ENCODE measurements at regions not wholly inside any gene's neighbourhood (a gene's known extent, or its start where the extent isn't known, plus 50 kb on each side); places are given as distances from the start of the nearest gene placed in this dataset.

DNA sequence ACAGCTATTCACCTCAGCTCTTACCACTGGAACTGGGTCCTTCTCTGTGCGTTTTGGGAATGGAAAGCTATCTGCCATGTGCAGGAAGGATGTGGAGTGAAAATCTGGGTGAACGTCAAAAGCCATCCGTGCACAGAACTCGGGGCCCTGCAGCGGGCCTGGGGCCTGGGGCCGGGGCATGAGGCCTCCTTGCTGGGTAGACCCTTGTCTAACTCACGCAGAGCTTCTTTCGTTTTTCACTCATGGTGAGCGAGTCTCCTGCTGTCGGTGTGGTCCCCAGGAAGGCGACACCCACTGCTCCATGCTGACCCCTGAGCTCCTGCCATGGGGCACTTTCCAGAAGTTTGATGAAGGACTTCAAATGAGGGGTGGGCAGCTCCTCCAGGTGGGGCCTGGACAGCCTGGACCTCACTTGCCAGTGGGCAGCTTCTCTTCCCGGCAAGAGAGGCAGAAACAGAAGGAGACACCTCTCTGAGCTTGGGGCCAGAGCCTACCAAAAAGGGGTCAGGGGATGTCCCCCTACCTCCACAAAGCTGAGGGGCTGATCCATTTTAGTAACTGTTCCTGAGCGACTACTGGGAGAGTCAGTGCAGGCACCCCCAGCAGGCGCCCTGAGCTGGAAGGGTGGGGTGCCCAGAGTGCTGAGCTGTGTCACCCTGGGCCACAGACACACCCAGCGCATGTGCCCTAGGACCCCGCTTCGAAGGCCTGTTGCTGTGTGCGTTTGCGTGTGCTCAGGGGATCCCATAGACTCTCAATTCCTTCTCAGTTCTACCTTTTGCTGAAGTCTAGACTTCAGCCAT lies 117.7 kb upstream of the HDAC4 start:
- no peaks in the 10 kb centered on the region for H3K36me3 ChIP-seq (ENCODE audit: control insufficient read depth in 2 of 2, insufficient read depth in 1 of 2, low read length in 2 of 2)
- ChIA-PET POLR2A (no interaction called here), CTCF (interaction anchor here (1.1 kb wide), 1 partner anchor 22 kb away, joined by 3 read pairs; no protein-coding TSS in a partner anchor)
- no peak overlapping the region for H3K27ac ChIP-seq (ENCODE audit: extremely low read depth, low read depth, low read length)
- no peak for TF ChIP-seq ZNF350 (tag by site-specific recombination; IDR thresholded peaks at IDR 0.05)
- TF ChIP-seq, protein P1, sequence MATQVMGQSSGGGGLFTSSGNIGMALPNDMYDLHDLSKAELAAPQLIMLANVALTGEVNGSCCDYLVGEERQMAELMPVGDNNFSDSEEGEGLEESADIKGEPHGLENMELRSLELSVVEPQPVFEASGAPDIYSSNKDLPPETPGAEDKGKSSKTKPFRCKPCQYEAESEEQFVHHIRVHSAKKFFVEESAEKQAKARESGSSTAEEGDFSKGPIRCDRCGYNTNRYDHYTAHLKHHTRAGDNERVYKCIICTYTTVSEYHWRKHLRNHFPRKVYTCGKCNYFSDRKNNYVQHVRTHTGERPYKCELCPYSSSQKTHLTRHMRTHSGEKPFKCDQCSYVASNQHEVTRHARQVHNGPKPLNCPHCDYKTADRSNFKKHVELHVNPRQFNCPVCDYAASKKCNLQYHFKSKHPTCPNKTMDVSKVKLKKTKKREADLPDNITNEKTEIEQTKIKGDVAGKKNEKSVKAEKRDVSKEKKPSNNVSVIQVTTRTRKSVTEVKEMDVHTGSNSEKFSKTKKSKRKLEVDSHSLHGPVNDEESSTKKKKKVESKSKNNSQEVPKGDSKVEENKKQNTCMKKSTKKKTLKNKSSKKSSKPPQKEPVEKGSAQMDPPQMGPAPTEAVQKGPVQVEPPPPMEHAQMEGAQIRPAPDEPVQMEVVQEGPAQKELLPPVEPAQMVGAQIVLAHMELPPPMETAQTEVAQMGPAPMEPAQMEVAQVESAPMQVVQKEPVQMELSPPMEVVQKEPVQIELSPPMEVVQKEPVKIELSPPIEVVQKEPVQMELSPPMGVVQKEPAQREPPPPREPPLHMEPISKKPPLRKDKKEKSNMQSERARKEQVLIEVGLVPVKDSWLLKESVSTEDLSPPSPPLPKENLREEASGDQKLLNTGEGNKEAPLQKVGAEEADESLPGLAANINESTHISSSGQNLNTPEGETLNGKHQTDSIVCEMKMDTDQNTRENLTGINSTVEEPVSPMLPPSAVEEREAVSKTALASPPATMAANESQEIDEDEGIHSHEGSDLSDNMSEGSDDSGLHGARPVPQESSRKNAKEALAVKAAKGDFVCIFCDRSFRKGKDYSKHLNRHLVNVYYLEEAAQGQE (tag by site-specific recombination; IDR thresholded peaks at IDR 0.05) = no peak
- no peak for TF ChIP-seq ZNF394 (tag by site-specific recombination; IDR thresholded peaks at IDR 0.05; ENCODE audit: borderline replicate concordance)
- no peak for TF ChIP-seq HOXA7 (CRISPR knock-in tag; IDR thresholded peaks at IDR 0.05; ENCODE audit: borderline replicate concordance)
- TF ChIP-seq ZNF266 (tag by site-specific recombination; IDR thresholded peaks at IDR 0.05; ENCODE audit: low read depth) = no peak
- no peak for TF ChIP-seq EGR2 (tag by site-specific recombination; IDR thresholded peaks at IDR 0.05; ENCODE audit: low read depth)
- TF ChIP-seq, protein P2, sequence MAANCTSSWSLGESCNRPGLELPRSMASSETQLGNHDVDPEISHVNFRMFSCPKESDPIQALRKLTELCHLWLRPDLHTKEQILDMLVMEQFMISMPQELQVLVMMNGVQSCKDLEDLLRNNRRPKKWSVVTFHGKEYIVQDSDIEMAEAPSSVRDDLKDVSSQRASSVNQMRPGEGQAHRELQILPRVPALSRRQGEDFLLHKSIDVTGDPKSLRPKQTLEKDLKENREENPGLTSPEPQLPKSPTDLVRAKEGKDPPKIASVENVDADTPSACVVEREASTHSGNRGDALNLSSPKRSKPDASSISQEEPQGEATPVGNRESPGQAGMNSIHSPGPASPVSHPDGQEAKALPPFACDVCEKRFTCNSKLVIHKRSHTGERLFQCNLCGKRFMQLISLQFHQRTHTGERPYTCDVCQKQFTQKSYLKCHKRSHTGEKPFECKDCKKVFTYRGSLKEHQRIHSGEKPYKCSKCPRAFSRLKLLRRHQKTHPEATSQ (tag by site-specific recombination; IDR thresholded peaks at IDR 0.05) = no peak
- TF ChIP-seq ZNF548 (tag by site-specific recombination; IDR thresholded peaks at IDR 0.05) = no peak
- TF ChIP-seq ZNF664 (tag by site-specific recombination; IDR thresholded peaks at IDR 0.05) = no peak
- TF ChIP-seq, protein P3, sequence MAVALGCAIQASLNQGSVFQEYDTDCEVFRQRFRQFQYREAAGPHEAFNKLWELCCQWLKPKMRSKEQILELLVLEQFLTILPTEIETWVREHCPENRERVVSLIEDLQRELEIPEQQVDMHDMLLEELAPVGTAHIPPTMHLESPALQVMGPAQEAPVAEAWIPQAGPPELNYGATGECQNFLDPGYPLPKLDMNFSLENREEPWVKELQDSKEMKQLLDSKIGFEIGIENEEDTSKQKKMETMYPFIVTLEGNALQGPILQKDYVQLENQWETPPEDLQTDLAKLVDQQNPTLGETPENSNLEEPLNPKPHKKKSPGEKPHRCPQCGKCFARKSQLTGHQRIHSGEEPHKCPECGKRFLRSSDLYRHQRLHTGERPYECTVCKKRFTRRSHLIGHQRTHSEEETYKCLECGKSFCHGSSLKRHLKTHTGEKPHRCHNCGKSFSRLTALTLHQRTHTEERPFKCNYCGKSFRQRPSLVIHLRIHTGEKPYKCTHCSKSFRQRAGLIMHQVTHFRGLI (tag by site-specific recombination; IDR thresholded peaks at IDR 0.05) = no peak
- TF ChIP-seq ZBTB7A (tag by site-specific recombination; IDR thresholded peaks at IDR 0.05; ENCODE audit: low read depth) = no peak
- TF ChIP-seq ZNF404 (tag by site-specific recombination; IDR thresholded peaks at IDR 0.05) = no peak
- H3K4me3 ChIP-seq (ENCODE audit: low read depth, low read length) = no peak overlapping the region
- no peaks in the 10 kb centered on the region for H3K9me3 ChIP-seq (ENCODE audit: control insufficient read depth, insufficient read depth, low read depth, low read length)
- 0 out of 2 replicates have a peak, but pooled peaks cover 3% of the 10 kb centered on the region for H3K4me1 ChIP-seq (ENCODE audit: control insufficient read depth, insufficient read depth, low read length)

DNA sequence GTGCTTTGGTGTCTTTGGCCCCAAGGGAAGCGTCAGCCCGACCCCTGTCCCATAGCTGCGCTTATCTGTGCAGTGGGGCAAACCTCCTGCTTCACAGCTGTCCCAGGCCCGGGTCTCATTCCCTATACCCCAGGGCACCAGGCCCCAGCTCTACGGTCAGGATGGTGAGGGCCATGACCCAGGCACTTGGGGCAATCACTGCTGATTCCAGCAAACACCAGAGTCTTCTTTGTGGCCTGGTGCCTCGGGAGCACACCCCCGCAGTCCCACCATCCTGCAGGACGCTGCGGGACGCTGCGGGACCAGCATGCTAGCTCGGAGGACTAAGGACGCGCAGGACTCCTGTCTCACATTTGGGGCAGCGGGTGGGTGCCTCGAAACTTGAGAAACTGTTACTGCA lies 116.9 kb upstream of the HDAC4 start:
- TF ChIP-seq TCF7L2 (IDR thresholded peaks at IDR 0.05; ENCODE audit: borderline replicate concordance, low read depth, low read length) (no peak), ZNF548 (tag by site-specific recombination; IDR thresholded peaks at IDR 0.05) (no peak), RBAK (tag by site-specific recombination; IDR thresholded peaks at IDR 0.05) (no peak), ZNF350 (tag by site-specific recombination; IDR thresholded peaks at IDR 0.05) (no peak), ZNF776 (tag by site-specific recombination; IDR thresholded peaks at IDR 0.05; ENCODE audit: borderline replicate concordance) (no peak), ZNF404 (tag by site-specific recombination; IDR thresholded peaks at IDR 0.05) (no peak)
- no peaks in the 10 kb centered on the region for H3K36me3 ChIP-seq (ENCODE audit: control insufficient read depth in 2 of 2, insufficient read depth in 1 of 2, low read length in 2 of 2)
- no peak overlapping the region for H3K4me3 ChIP-seq (ENCODE audit: low read depth, low read length)
- H3K4me1 ChIP-seq (ENCODE audit: control insufficient read depth, insufficient read depth, low read length) = 0 out of 2 replicates have a peak, but pooled peaks cover 3% of the 10 kb centered on the region
- H3K27ac ChIP-seq (ENCODE audit: extremely low read depth, low read depth, low read length) = no peak overlapping the region
- ChIA-PET CTCF (no interaction called here), POLR2A (no interaction called here)
- H3K9me3 ChIP-seq (ENCODE audit: control insufficient read depth, insufficient read depth, low read depth, low read length) = no peaks in the 10 kb centered on the region

Measured in HEK293 (cell line).